GM19372 (cell line): ENCODE measurements at regions not wholly inside any gene's neighbourhood (a gene's known extent, or its start where the extent isn't known, plus 50 kb on each side); places are given as distances from the start of the nearest gene placed in this dataset.

Experiments
- ATAC-seq: cut with Tn5 transposase; IDR thresholded peaks from one replicate; pipeline ENCODE4 v1.9.1; 2021; ENCODE audit warnings: mild to moderate bottlenecking, low read depth, moderate library complexity; ENCODE audit not compliant: unreplicated experiment

GRCh38 chr3:72698154-72698917, 149.9 kb downstream of the SHQ1 start:
- ATAC-seq: no peak

GRCh38 chr3:72697717-72698116, 150.5 kb downstream of the SHQ1 start:
- no peak for ATAC-seq

GRCh38 chr3:72696815-72697214, 151.4 kb downstream of the SHQ1 start:
- no peak for ATAC-seq

DNA sequence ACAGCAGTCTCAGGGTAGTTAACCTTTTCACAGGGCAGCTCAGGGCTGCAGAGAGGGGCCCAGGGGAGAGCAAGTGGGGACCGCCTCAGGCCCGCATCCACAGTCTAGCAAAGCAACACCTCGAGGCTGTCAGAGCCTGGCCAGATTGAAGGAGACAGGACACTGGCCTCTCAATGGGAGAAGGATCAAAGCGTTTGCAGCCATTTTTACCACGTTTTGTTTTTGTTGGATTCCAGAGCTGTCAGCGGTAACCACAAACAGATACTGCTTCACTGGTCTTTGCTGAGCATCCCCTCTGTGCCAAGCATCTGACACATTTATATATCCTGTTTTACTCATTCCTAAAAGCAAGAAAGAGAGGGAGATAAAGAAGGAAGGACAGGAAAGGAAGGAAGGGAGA, 153.8 kb downstream of the SHQ1 start:
- no peak for ATAC-seq

DNA sequence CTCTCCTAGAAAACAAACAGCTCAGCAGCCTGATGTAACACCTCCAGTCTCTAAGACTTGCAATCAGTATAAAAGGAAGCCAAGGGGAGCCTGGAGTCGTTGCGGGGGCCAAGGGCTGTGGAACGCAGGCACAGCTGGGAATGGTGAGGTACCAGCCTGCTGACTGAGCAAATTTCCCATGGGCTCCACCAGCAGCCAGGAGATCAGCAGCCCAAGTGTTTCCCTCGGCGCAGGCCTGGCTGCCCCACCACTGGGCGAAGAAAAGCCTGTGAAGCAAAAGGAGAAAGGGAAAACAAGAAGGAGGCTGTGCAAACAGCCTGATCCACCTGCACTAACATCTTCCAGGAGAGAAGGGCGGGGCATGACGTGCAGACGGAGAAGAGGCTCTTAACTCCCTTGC, 155.3 kb downstream of the SHQ1 start:
- no peak for ATAC-seq

DNA sequence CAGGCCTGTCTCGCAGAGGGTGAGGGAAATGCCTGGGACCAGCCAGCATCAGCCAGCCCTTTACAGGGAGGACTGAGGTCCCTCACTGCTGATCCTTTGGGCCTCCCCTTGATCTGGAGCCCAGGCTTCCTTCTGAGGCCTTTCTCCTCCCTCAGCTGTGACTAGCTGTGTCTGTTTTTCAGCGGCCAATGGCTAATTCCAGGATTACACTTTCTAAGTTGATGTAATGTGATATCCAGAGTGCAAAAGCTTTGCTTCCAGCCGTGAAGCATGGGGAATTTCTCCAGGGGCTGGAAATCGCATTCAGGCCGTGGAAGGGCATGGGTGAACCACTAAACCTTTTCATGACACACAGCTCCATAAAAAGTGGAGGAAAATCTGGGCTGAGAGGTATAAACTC, 157.6 kb downstream of the SHQ1 start:
- no peak for ATAC-seq

DNA sequence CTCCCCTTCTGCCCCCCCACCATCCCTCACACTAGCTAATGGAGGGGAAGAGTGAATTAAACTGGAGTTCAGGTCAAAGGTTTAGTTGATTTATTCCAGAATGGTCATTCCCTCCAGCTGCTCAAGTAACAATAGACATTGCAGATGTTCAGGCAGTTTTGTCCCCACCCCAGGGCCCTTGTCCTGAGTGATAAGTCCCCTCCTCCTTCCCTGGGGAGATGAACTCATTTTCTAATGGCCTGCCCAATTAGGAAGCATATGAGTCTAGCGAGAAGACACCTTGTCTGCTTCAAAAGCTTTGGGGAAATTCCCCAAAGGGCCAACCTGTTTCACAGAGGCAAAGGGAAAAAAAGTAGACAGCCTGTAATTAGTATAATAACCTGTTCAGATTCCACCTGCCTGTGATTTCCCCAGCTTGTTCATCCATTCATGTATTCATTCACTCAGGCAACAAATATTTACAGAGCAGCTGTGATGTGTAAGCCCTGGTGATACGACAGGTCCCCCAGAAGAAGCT, 165.3 kb downstream of the SHQ1 start:
- no peak for ATAC-seq

DNA sequence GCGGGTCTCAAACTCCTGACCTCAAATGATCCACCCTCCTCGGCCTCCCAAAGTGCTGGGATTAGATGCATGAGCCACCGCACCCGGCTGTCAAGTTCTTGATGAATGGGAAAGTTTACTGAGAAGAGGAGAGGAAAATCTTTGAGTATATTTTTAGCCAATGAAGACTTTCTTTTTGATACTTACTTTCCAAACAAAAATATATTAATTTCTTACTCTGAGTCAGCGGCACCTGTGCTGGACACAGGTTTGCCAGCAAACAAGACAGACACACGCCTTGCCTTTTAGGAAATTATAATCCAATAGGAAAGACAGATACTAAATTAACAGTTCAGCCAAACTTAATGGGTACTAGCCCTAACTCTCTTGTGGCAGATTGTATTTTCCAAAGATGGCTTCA, 166.6 kb downstream of the SHQ1 start:
- ATAC-seq: no peak

DNA sequence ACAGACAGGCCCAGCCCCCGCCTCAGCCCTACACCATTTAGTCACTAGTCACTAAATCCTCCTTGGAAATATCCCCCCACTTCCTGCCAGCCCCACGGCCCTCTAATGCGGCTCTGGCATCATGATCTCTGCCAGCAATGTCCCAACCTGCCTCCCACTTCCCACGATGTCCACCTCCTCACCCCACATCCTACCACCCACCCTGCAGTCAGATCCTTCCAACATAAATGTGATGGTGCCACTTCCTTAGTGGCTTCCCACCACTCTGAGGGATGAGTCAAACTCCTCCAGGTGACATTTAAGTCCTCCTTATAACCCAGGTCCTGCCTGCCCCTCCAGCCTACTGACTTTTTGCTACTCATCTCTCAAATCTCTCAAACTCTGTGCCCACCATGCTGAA, 167.5 kb downstream of the SHQ1 start:
- ATAC-seq: no peak

- ATAC-seq: no peak
Observed at GRCh38 chr3:72679540-72680198, 168.6 kb downstream of the SHQ1 start.

GRCh38 chr3:72678867-72679266, 169.4 kb downstream of the SHQ1 start:
- ATAC-seq: no peak

- ATAC-seq: no peak
Observed at GRCh38 chr3:72678380-72678779, 169.9 kb downstream of the SHQ1 start.

GRCh38 chr3:72675243-72675642, 173.0 kb downstream of the SHQ1 start:
- ATAC-seq: no peak

- no peak for ATAC-seq
Observed at GRCh38 chr3:72673011-72673771, 175.1 kb downstream of the SHQ1 start.

DNA sequence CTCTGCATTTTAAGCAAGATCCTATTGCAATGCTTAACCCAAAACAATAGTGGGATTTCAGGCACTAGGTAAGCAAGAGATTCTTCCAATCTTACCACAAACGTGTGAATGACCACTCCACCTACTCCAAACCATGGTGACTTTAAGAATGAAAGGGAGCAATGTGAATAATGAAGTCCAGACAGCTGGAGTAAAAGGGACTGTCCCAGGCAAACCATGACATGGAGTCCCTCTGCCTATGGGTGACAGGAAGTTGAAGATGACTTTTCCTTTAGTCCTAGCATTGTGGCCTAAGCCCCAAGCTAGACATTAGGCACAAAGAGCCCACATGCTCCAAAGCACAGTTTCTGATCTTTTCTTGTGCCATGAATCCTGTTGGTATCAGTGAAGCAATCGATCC, 179.0 kb downstream of the SHQ1 start:
- ATAC-seq: no peak

DNA sequence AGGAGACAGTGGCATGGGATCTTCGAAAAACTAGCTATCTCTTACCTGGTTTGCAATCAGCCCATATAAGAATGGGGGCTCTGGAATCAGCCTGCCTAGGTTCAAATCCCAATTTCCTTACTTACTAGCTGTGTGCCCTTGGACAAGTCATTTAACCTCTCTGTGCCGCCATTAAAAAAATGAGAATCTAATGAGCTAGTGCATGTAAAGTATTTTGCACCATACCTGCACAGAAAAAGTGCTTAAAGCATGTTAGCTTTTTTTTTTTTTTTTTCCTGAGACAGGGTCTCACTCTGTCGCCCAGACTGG, 181.8 kb downstream of the SHQ1 start:
- ATAC-seq: no peak

DNA sequence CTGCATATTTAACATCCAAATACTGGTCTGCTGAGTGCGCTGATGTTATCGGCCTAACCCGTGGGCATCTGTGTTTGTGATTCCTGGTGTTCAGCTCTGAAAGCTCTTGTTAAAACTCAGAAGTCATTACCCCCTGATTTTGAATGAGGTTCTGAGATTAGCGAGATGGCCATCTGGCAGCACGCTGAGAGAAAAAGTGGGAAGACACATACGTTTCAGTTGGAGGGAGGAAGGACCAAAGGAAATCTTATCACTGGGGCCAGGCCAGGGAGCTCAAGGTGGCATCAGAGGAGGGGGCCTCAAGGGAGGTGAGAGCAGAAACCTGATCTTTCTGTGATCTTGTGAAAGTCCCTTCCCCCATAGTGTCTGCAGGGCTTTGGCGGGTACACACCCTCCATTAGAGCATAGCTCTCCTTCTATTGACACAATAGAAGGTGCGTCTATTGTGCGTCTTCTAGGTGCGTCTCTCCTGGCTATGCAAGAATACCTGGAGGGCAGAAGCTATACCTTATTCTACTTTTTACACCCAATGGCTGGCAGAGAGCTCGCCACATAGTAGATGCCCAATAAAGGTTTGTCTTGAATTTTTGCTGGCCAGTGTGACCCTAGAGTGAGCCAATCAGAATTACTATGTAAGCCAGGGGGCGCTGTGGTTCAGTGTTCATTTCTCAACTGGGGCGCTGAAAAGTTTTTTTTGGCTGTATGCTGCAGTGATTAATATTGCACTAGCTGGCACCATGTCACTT, 182.4 kb downstream of the SHQ1 start:
- peak; percentile 57 for ATAC-seq

- ATAC-seq: no peak
Observed at GRCh38 chr3:72665103-72665502, 183.1 kb downstream of the SHQ1 start.

GRCh38 chr3:72664184-72664975, 183.9 kb downstream of the SHQ1 start:
- no peak for ATAC-seq

- no peak for ATAC-seq
Observed at GRCh38 chr3:72663429-72663828, 184.8 kb downstream of the SHQ1 start.
